IPS-NIHi7 (cell line): ENCODE measurements at regions not wholly inside any gene's neighbourhood (a gene's known extent, or its start where the extent isn't known, plus 50 kb on each side); places are given as distances from the start of the nearest gene placed in this dataset.
"Not testable (repeated sequence)": the region's sequence is repeated elsewhere in the genome, so short reads cannot be mapped to it uniquely, and the experiment has no call there.

Experiments used
- DNase-seq: peaks from one replicate; pipeline ENCODE4 v3.0.0; 2012; ENCODE audit warnings: mixed read lengths; ENCODE audit errors: extremely low spot score

DNA sequence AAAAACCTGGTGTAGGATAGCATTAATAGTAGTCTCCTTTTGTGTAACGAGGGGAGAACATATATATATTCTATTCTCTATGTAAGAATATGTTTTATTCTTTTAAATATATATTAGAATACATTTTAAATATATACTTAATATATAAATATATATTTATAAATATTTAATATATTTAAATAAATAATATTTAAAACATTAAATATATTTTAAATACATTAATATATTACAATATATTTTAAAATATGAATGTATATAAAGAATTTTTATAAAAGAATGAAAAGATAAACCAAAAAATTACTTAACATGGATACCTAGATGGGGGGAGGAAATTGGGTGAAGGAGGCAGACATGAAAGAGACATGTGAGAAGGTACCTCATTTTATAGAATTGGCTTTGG lies 53.0 kb upstream of the ZNF831 start:
- DNase-seq: no peak

DNA sequence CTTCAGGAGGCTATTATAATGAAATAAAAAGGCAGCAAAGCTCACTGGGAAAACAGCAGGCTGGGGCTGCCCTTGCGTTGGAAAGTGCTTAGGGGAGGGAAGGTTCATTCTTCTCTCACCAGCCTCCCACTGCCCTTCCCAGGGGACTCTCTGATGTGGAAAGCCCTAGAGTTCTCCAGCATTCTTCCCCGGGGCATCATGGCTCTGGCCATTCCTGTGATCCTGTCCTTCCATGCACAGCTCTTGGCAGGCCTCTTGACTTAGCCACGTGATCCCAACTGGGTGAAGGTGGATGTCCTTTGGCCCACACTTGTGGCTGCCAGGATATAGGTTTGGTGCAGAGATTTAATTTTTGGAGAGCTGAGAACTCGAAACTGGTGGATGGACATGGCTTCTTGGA lies 58.0 kb upstream of the ZNF831 start:
- no peak for DNase-seq

DNA sequence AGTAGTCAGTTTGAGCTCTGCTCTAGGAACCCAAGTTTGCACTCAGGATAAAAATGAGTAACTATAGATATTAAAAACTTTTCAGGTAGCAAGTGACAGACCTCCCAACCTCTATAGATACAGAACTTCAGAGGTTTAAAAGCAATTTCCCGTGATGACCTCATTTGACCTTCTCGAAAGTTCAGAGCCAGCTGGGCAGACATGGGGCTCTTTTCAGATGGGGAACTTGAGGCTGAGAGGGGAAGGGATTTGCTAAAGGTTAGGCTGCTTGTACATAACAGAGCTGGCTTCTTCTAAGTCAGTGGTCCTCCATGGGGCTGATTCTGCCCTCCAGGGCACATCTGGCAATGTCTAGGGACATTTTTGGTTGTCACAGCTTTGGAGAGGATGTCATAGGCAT lies 58.8 kb upstream of the ZNF831 start:
- no peak for DNase-seq

DNA sequence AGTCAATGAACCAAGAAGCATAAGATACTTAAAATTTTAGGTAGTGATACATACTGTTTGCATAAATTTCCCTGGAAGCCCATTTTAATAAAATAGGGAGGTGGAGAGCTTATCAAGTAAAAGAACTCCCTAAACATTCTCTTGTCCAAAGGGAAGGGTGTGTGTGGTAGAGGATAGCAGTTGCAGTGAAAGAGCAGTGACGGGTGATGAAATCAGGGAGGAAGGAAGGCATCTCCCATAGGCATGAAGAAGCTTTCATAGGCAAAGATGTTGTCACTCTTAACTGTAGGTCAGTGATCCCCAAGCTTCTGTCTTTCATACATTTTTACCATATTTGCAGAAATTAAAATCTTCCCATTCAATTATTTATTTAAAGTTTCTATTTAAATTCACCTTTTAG lies 60.0 kb upstream of the ZNF831 start:
- no peak for DNase-seq

DNA sequence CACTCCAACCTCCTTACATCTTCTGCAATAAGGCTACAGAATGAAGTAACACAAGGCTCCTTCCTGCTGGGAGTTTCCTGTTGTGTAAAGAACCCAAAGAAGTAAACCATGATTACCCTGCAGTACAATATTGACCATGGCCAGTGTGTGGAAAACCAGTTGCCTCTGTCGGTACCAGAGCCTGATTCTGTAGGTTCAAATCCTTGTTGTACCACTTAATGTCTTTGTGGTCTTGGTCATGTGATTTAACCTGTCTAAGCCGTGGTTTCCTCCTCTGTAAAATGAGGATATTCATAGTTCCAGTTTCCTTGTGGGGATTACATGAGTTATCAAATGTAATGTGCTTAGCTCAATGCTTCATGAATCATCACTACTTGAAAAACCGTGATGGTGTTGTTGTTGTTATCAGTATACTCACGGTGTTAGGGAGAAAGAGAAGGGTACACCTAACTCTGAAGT lies 60.3 kb upstream of the PRELID3B start:
- DNase-seq: no peak

DNA sequence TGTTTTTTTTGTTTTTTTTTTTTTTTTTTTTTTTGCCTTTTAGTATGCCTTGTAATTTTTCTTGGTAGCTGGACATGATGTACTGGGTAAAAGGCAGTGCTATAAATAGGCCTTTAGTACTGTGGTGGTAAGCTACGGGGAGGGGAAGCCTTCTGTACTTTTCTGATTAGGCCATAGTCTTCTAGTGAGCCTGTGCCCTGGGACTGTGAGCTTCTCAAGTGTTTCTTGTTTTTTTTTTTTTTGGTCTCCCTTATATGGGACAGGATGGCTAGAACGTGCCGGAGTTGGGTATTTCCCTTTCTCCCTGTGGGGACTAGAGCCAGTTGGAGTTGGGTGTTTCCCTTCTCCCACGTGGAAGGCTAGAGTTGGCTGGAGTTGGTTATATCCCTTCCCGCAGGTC lies 59.4 kb upstream of the PRELID3B start:
- no peak for DNase-seq

DNA sequence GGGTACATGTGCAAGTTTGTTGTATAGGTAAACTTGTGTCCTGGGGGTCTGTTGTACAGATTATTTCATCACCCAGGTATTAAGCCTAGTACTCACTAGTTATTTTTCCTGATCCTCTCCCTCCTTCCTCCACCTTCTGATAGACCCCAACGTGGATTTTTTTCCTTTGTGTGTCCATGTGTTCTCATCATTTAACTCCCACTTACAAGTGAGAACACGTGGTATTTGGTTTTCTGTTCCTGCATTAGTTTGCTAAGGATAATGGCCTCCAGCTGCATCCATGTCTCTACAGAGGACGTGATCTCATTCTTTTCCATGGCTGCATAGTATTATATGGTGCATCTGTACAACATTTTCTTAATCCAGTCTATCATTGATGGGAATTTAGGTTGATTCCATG lies 57.3 kb upstream of the PRELID3B start:
- DNase-seq: not testable (repeated sequence)

DNA sequence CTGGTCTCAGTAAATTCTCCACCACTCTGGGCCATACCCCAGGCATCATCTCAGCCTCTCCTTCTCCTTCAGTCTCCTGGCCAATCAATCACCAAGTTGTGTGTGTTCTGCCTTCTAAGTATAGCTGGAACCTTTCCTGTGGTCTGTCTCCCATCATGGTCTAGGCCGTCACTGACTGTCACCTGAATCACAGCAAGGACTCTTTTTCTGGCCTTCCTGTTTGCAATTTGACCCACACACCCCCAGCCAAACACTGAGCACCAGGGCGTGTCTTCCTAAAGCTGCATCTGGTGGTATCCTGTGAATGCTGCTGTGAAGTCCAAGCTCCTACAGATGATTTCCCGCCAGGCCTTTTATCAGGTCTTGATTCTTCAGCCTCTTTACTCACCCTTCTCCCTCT lies 52.6 kb upstream of the PRELID3B start:
- DNase-seq: no peak

DNA sequence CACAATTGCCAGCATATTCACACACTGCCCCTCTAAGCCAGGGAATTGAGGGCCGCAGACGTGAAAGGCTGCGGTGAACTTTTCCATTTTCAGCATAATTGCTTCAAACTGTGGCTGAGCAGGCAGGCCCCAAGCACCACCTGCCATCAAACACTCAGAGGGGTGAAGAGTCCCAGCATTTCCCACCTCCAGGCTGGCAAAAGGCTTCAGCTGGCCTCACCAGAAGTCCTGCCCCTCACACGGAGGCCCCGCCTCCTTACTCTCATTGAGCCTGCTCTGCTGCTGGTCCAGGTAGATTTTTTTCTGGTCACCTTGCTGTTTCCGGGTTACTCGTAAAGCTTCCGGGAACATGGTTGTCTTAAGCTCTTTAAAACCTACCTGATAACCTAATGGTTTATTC lies 52.0 kb upstream of the PRELID3B start:
- peak; percentile 61 for DNase-seq
